RWPE2 (cell line): ENCODE measurements at regions not wholly inside any gene's neighbourhood (a gene's known extent, or its start where the extent isn't known, plus 50 kb on each side); places are given as distances from the start of the nearest gene placed in this dataset.

ENCODE experiments used
- ATAC-seq: fragments of 200-7000 bp; cut with Tn5 transposase; 3 replicates; pipeline ENCODE4 v1.9.1; 2021; ENCODE audit warnings: low read depth
- DNase-seq: peaks from one replicate; pipeline ENCODE4 v3.0.0-alpha.2; 2020; ENCODE audit warnings: low spot score
- H3K27ac ChIP-seq: fragments of 450-650 bp; 2 replicates; pipeline ENCODE4 v1.5.1; 2017; ENCODE audit warnings: mild to moderate bottlenecking; ENCODE audit not compliant: poor library complexity, severe bottlenecking
- H3K27me3 ChIP-seq: fragments of 250-450 bp; sonication (Bioruptor Pico); 2 replicates; pipeline ENCODE4 v1.5.1; 2021; ENCODE audit warnings: mild to moderate bottlenecking, moderate library complexity; ENCODE audit not compliant: insufficient read depth, poor library complexity, severe bottlenecking
- H3K36me3 ChIP-seq: fragments of 250-450 bp; sonication (Bioruptor Pico); 2 replicates; pipeline ENCODE4 v1.5.1; 2020; ENCODE audit warnings: low read depth, mild to moderate bottlenecking, moderate library complexity
- H3K4me1 ChIP-seq: fragments of 250-450 bp; sonication (Bioruptor Pico); 2 replicates; pipeline ENCODE4 v1.5.1; 2021; ENCODE audit warnings: mild to moderate bottlenecking, moderate library complexity; ENCODE audit not compliant: insufficient read depth, poor library complexity, severe bottlenecking
- H3K4me3 ChIP-seq: fragments of 250-450 bp; sonication (Bioruptor Pico); 2 replicates; pipeline ENCODE4 v1.5.1; 2021; ENCODE audit warnings: mild to moderate bottlenecking, moderate library complexity; ENCODE audit not compliant: severe bottlenecking
- H3K9me3 ChIP-seq: fragments of 250-450 bp; sonication (Bioruptor Pico); 2 replicates; pipeline ENCODE4 v1.5.1; 2021; ENCODE audit warnings: mild to moderate bottlenecking, moderate library complexity; ENCODE audit not compliant: severe bottlenecking
- TF ChIP-seq, protein P1 (sequence below): fragments of 450-650 bp; IDR thresholded peaks from one replicate; pipeline ENCODE4 v1.5.1; 2017; ENCODE audit warnings: mild to moderate bottlenecking, moderate library complexity; ENCODE audit not compliant: poor library complexity, severe bottlenecking

DNA sequence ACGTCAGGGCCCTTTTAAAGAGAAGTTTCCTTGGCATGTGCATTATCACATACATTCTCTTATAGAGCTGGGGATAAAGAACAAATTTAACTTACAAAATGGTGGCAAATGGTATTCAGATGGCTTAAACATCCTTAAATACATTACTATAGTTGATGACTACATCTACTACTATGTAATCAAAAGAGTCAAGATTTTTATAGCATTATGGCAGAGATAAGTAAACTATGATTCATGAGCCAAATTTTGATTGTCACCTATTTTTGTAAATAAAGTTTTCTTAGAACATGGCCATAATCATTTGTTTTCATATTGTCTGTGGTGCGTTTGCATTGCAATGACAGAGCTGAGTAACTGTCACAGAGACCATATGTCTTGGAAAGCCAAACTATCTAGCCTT lies 1188.6 kb upstream of the TENM4 start:
- Histone ChIP-seq H3K36me3 (no peaks in the 10 kb centered on the region), H3K9me3 (no peaks in the 10 kb centered on the region), H3K4me1 (no peaks in the 10 kb centered on the region), H3K27ac (no peak overlapping the region), H3K4me3 (no peak overlapping the region), H3K27me3 (no peaks in the 10 kb centered on the region)
- no peak for ATAC-seq
- no peak for DNase-seq
- TF ChIP-seq, protein P1, sequence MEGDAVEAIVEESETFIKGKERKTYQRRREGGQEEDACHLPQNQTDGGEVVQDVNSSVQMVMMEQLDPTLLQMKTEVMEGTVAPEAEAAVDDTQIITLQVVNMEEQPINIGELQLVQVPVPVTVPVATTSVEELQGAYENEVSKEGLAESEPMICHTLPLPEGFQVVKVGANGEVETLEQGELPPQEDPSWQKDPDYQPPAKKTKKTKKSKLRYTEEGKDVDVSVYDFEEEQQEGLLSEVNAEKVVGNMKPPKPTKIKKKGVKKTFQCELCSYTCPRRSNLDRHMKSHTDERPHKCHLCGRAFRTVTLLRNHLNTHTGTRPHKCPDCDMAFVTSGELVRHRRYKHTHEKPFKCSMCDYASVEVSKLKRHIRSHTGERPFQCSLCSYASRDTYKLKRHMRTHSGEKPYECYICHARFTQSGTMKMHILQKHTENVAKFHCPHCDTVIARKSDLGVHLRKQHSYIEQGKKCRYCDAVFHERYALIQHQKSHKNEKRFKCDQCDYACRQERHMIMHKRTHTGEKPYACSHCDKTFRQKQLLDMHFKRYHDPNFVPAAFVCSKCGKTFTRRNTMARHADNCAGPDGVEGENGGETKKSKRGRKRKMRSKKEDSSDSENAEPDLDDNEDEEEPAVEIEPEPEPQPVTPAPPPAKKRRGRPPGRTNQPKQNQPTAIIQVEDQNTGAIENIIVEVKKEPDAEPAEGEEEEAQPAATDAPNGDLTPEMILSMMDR: no peak

DNA sequence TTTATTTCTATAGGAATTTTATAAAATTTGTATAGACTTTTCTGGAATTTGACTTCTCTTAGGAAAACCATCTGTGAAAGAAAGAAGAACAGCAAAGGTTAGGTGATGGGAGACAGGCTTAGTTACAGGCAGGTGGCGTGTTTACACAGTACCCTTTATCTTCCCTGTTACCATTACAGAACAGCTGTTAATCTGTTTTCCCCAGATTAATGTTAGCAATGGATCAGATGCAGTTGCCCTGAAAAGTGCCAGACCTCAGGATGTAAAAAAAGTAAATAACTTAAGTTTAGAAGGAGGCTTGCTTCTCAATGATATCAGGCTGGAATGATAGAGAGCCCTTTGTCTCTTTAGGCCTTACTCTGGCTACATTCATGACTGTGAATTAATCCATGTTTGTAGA lies 1186.5 kb upstream of the TENM4 start:
- ATAC-seq (no peak), DNase-seq (no peak)
- Histone ChIP-seq H3K36me3 (no peaks in the 10 kb centered on the region), H3K27ac (no peak overlapping the region), H3K9me3 (no peaks in the 10 kb centered on the region), H3K27me3 (no peaks in the 10 kb centered on the region), H3K4me3 (no peak overlapping the region), H3K4me1 (no peaks in the 10 kb centered on the region)
- TF ChIP-seq, protein P1: no peak

DNA sequence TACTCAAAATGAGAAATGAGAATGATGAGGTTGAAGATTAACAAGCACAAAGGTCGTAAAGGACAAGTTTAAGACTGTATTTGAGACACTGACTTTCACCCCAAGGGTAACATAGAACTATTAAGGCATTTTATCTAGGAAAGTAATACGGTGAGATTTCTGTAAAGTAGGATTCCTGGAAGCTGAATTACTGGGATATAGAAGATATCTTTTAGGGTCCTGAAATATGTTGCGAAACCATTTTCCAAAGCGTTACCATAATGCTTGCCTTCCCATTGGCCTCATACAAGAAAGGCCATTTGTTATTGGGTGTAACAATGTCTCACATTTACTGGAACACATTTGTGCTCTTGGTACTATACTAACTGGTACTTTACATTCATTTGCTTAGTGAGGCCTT lies 1185.9 kb upstream of the TENM4 start:
- no peak overlapping the region for H3K27ac ChIP-seq
- H3K4me1 ChIP-seq: no peaks in the 10 kb centered on the region
- H3K4me3 ChIP-seq: no peak overlapping the region
- H3K27me3 ChIP-seq: no peaks in the 10 kb centered on the region
- H3K36me3 ChIP-seq: no peaks in the 10 kb centered on the region
- TF ChIP-seq, protein P1: no peak
- no peak for ATAC-seq
- H3K9me3 ChIP-seq: no peaks in the 10 kb centered on the region
- no peak for DNase-seq

DNA sequence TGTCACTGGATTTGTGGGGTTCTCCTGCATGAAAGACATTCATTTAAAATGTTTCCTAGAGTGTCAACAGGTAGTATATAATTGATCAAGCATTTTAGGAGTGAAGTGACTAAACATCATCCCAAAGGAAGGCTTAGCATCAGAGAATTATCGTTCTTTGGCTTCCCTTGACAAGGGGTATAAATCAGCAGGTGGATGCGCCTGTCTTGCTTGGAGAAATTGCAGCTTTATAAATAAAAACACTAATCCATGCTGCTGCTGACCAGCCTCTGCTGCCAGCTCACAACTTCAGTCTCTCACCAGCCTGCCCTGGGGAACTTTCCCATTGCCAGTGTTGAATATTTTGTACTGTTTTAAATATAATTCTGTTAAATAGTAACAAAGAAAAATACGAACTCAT lies 1184.7 kb upstream of the TENM4 start:
- no peak for DNase-seq
- Histone ChIP-seq H3K9me3 (no peaks in the 10 kb centered on the region), H3K4me3 (no peak overlapping the region), H3K4me1 (no peaks in the 10 kb centered on the region), H3K27me3 (no peaks in the 10 kb centered on the region), H3K36me3 (no peaks in the 10 kb centered on the region), H3K27ac (no peak overlapping the region)
- TF ChIP-seq, protein P1: no peak
- ATAC-seq: no peak

DNA sequence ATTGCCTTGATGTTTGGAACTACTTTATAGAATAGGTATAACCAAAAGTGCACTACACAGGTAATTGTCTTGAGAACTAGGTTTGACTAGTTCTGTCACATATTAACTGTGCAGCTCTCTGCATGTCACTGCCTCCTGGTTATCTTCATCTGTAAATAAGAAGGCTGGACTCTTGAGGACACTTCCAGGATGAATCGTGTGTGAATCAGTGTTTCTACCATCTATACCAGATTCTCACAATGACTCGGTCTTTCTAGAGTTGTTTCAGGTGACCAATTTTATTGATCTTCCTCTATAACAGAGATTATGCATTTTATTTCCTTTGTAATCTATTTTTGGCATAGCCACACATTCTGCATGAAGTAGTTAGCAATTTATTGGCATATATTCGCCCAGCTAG lies 1181.0 kb upstream of the TENM4 start:
- H3K4me1 ChIP-seq: no peaks in the 10 kb centered on the region
- H3K4me3 ChIP-seq: no peak overlapping the region
- TF ChIP-seq, protein P1: no peak
- no peaks in the 10 kb centered on the region for H3K36me3 ChIP-seq
- H3K27me3 ChIP-seq: no peaks in the 10 kb centered on the region
- no peaks in the 10 kb centered on the region for H3K9me3 ChIP-seq
- no peak for ATAC-seq
- DNase-seq: no peak
- H3K27ac ChIP-seq: no peak overlapping the region
